HK-2 (cell line): ENCODE measurements at regions not wholly inside any gene's neighbourhood (a gene's known extent, or its start where the extent isn't known, plus 50 kb on each side); places are given as distances from the start of the nearest gene placed in this dataset.

ENCODE experiments used
- DNase-seq: peaks from one replicate; pipeline ENCODE4 v3.0.0-alpha.2; 2018; ENCODE audit not compliant: unreplicated experiment

DNA sequence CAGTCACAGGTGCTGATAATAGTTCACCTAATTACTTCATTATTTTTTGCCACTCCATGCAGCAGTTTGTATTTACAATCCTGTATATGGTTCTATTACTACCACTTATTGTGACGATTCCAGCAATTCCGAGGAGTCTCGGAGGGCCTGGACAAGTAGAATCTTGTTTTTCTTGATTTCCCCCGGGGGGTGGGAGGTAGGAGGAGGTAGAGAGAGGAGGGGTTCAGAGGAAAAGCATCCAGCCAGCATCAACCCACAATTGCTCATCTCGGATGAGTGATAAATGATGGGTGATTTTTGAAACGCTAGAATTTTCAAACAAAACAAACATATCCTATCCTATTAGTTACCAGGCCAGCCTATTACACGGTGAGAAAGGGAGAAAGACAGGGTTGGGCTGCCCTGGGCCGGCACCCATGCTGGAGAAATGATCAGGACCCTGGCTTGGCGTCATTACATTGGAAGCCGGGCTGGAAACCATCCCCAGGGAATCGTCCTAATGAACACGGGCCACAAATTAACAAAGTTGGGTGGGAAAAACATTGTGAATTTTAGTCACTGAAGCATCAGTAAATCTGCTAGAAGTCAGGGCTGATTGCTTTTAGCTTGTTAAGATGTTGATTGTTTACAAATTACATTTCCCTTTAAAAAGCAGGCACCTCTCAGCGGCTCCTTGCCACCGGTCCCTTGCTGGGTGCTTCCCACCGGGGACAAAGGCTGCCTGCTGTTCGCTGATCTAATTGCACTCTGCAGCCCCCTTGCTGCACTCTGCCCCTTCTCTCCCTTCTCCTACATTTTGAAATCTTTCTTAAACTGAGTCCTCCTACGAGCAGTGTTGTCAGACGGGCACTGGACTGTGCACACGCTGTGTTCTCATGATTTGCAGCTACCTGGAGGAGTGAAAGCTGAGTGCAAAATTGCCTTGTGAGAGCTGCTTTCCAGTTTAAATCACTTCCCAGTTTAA is 95.5 kb downstream of the FAM204A start:
- no peak for DNase-seq

DNA sequence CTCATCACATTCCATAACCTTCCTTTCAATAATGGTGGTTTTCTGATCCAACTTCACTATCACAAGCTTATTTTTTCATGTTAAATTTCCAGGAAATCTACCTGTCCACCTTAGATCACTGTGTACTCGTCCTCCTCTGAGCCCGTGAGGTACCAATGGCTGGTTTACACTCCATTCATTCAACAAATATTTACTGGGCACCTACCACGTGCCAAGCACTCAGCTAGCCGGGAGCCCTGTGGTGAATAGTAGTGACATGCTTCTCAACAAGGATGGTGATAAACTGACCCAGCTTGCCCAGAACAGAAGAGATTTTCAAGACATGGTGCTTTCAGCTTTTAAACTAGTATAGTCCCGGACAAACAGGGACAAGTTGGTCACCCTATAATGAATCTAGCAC is 98.2 kb downstream of the FAM204A start:
- no peak for DNase-seq

DNA sequence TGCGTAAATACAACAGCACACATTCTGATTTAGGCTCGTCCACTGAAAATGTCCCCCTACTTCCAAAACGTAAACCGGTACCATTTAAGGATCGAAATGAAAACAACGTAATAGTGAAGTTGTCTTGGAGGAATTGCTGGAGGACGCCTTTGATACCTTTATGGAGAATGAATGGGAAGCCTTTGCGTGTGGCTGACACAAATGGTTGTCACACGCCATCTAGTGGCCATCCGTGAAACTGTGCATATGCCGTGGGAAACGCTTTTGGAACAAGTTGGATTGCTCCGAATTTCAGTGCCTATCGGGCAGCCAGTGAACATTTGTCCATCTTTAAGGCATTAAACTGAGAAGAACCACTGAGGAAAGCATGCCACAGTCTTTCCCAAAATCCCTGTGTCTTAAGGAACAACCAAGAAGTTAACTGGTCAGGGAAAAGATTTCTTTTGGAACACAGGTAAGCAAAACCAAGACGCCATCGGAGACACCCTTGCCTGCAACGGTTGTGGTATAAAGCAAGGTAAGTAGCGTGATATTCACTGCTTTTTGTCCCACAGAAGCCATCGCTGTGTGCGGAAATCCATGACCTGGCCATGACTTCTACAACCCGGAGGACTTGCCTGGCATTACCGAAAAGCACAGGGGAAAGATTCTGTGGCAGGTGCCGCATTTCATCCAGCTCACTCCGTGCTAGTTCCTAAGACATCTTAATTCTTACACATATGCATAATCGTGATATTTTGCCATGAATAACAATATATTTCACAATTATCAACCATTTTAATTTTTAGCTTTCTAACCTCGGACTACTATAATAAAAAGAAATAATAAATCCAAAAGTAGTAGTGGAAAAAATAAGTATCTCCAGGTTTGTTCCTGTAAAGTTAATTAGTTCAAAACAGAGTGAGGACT is 100.6 kb downstream of the FAM204A start:
- DNase-seq, result peak; percentile 78

DNA sequence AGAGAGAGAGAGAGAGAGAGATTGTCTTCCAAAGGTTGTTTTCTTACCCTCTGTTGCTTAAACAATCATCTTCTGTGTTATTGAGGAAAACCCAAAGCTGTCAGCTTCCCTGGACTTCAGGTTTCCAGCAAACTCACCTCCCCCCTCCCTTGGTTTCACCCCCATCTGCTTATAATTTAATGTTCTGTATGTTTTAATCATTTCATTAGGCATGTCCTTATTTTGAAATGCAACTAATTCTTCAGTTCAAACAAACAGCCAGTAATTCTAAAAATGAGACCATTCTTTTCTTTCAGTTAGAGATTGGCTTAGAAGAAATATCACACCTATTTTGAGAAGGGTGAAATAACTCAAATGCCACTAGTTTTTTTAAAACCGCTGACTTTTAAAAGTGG is 102.9 kb downstream of the FAM204A start:
- no peak for DNase-seq

DNA sequence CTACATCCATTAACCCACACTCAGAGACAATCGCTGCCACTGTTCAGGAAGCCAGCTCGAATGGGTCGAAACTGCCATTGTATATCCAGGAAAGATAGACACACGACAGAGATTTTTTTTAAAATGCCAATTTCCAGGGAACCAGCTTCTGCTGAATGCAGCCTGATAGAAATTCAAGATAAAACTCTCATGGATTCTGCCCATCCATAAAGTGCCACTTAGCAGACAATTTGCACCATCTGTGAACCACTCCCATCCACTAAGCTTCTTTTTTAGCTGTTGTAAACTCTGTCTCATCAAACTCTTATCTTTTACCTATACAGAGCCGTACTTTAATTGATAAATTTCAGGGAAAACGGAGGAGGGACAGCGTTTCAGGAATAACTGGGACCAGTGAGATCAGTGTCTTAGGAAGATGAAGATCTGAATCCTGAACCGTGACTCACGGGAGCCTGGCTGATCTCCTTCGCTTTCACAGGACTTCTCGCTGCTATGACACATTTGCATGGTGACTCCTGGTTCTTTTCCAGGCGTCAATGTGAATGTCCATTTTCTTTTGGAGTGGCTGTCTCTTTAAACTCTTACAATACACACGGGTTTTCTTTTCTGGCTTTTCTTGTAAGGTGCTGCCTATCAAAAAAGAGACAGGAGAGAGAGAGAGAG is 103.4 kb downstream of the FAM204A start:
- DNase-seq, result no peak

DNA sequence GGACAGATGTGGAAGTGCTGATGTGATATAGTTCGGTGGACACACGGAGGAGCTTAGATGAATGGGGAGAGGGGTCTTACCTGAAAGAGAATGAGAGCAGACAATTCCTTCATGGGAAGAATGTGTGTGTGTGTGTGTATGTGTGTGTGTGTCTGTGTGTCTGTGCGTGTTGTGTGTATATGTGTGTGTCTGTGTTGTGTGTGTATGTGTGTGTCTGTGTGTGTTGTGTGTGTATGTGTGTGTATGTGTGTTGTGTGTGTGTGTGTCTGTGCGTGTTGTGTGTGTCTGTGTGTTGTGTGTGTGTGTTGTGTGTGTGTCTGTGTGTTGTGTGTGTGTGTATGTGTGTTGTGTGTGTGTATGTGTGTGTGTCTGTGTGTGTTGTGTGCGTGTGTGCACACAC is 104.2 kb downstream of the FAM204A start:
- no peak for DNase-seq

DNA sequence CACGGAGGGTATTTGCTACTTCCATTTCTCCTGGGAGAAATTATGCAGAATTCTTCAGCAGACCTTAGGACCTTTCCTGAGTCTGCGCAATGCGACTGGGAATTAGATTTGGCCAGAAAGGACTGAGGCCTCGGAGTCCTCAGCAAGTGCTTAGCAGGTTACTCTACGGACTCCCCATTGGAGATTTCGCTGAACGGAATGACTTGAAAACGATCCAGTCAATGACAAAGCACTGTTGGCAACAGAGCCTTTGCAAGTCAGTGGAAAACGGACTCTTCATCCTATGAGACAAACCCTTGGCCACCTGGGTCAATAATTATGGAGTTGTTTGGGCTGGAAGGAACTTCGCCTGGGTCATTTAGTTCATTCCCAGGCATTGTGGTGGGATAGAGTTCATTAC is 107.4 kb downstream of the FAM204A start:
- DNase-seq, result no peak

DNA sequence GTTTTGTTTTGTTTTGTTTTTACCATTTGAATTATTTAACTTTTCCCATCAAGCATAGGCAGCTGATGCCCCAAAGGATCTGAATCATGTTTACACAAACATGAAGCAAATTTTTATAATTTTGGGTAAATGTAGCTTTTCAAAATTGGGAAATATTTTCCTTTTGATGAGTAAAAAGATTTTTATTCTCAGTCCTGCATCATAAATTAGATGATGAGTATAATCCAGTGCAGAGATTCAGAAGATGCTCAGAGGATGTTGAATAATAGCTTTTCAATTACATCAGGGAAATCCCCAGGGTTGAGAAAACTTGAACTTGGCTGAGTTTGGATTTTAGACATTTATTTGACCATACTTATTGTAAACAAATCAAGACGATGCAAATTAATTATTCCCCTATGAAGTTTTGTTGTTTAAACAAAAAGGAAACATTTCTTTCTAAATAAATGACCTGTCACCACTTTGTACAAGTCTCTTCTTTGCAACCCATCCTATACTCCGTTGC is 121.7 kb downstream of the FAM204A start:
- DNase-seq, result no peak

DNA sequence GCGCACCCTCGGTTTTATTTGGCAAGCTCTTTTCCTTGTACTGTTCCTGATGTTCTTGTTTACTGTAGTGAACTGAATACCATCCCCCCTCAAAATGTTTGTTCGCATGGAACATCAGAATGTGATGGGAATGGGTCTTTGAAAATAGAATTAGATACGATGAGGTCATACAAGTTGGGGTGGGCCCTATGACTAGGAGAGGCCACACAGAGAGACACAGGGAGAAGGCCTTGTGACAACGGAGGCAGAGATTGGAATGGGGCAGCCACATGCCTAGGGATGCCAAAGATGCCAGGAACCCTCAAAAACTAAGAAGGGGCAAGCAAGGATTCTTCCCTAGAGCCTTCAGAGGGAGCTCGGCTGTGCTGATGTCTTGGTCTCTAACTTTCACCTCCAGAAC is 123.6 kb downstream of the FAM204A start:
- no peak for DNase-seq

DNA sequence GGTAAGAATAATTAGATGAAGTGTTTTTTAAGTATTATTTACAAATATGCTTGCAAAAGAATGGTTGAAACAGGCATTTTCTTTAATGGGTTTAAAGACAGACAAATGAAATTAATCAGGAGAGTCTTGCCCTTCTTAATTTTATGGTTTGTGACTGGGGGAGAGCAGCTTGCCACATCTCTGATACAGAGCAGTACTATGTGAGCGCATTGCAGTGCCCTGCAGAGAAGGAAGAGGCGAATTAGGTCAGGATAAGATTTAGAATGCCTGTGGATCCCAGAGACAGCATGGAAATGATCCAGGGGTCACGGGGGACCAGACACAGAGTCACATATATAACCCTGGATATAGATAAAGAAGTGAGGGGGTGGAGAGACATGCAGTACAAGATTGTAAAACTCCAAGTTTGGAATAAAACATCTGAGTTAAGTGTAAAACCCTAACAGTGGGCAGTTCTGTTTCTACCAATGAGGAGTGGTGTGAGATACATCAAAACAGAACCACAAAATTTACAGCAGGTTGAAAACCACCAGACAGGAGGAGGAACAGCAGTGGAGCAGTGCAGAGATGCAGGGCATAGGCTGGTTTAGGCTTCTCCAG is 125.5 kb downstream of the FAM204A start:
- no peak for DNase-seq

DNA sequence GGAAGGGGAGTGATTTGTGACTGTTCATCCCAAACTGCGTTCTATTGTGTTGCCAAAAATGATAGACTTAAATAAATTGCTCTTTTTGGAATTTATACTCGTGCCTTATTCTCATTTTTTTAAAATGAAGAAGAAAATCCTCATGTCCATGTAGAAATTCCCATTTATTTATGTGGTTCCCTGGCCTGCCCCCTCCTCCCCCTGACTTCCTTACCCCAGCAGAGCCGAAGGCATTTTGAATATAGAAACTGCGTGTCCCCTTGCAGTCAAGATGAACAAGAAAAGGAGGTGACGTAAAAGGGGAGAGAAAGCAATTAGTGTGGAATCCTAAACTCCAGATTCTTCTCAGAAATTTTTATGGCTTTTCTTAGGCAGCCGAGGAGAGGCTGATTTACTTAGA is 126.1 kb downstream of the FAM204A start:
- no peak for DNase-seq

DNA sequence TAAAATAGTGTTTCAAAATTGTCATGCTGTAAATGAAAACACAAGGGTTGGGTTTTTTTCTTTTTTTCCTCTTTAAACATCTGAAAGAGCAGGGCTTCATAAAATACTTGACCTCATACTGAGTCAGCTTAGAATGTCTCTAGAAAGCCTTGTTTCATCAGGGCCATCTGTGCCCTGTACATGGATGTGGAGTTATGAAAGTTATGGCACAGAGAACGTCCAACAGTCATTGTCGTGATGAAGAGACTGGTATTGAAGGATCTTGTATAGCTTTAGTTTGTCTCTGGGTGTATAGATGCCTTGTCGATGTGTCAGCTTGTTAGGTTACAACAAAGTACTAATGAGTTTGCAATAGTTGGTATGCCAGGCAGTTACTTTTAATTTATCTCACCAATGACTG is 127.3 kb downstream of the FAM204A start:
- no peak for DNase-seq

DNA sequence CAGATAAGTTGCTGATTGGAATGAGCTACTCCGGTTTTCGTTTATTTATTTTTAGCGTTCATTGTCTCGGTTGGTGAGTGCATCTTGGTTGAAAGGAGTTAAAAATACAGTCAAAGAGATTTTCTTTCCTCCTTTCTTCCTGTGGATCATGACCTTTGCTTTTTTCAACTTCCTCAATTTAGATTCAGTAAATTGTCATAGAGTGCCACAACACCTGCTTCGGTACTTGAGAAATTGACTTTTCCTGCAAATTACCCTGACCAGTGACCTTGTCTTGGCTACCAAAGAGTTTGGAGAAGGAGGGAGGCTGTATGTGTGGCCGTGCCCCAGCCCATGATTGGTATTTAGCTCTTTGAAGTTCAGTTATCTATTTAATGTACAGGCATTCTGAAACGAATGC is 128.7 kb downstream of the FAM204A start:
- DNase-seq, result no peak

DNA sequence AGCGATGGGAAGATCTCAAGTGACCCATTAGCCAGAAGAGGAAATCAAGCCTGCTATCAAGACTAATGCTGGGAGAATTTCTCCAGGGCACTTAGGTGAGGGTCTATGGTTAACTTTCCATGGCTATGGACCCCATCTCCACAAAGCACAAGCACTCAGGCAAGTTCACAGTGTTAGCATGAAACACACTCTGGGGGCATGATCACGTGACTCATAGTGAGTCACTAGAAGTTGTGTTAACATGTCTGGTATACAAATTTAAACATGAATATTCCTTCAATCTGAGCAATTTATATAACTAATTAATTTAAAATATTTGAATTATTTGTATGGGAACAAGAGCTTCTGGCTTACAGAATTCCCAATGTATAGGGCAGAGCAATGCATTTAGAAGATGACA is 131.8 kb downstream of the FAM204A start:
- DNase-seq, result no peak

DNA sequence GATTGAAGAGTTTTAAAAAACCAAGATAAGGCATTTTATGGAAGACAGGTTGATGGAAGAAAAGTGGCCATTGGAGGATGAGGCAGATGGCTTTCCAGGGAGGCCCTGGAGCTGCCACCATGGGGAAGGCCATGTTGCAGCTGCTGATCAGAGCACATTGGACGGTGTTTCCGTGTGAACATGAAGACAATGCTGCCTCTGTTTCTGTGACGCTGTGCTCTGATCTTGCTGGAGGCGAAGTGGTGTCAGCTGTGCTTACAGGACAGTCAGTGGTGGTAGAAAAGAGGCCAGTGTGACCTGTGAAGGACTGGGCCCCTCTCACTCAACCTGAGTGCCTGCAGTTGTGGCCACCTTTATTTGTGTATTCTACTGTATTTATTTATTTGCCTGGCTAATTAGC is 132.9 kb downstream of the FAM204A start:
- DNase-seq, result no peak

DNA sequence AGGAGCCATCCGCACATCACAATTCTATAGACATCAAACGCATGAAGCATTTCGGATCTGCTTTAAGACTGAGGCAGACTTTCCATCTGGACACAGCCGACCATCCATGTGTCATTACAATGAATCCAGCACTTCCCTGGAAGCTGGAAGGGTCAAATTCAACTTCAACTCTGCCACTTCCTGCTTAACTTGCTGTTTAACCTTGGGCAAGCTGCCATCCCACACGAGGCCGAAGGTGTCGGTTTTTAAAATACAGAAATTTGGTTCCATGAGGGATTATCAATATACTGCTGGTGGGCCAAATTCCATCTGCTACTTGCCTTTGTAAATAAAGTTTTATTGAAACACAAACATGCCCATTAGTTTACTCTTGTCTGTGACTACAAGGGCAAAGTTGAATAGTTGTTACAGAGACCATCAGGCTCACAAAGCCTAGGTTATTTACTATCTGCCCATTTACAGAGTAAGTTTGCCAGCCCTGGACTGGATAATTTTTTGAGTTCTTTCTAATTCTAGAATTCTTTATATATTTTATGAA is 134.6 kb downstream of the FAM204A start:
- DNase-seq, result no peak

DNA sequence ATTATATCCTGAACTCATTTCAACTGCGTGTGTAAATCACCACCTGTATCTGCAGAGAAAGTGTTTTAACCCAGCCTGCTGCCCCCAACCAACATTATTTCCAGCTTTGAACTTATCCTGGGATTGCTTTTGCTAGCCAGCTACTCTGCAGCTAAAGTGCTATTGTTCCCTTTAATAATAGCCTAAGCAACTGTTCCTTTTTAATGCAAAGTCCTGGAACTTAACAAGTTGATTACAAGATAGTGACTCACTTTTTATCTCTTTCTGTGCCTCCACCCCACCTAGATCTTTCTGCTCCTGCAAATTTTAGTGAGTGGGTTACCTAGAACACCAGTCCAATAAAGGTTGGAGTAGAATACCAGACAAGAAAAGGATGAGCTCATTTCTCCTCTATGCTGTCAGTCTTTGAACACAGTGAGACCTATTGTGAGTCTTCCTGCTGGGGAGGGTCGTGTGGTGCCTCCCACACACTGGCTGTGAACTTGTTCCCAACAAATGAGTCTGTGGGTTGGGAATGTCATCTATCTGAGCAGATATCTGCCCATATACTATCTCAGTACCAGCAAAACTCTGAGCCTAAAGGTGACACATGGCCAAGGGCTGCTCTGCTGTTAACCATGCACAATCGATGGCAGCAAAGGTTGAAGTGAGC is 137.7 kb downstream of the FAM204A start:
- no peak for DNase-seq

DNA sequence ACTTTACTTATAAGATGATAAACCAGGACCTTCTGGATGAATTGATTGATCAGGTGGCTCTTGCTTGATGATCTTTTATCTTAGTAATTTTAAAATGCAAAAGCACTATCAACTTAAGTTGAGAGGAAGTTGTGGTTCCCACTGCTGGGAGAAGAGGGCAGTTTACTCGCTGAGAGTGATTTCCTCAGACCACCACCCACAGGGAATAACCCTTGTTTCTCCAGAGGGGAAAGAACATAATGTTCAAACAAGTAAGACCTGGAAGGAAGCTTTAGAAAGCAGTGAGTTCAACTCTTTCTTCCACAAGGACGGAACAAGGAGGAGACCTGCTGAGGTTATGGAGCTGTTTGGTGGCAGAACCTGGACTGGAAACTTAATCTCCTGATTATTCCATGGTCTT is 138.7 kb downstream of the FAM204A start:
- no peak for DNase-seq

DNA sequence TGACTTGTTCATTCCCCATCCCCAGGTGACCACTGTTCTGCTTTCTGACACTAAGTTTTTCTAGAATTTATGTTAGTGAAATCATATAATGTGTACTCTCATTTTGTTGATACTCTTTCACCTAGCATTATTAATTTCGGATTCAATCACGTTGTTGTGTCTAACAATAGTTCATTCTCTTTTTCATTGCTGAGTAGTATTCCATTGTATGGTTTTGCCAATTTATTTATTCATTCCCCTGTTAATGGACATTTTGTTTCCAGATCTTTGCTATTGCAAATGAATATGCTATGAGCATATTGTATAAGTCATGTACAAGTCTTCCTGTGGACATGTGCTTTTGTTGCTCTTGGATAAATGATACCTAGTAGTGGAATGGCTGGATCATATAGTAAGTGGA is 146.4 kb downstream of the FAM204A start:
- DNase-seq, result no peak

DNA sequence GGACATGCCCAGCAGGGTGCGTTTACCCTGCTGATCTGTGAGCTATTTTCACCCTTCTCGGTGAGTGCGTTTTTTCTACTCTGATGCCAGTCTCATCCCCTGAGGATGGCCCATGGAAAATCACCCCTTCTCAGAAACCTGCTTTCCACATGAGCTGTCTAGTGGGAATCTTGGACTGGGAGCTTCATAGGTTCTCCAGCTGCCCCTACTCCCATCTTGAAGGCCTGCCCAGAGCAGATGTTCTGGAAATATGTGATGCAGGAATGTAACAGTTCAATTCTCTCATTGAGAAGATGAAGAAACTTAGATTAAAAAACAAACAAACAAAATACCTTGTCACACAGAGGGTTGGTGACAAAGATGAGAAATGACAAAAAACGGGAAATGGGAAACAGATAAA is 146.9 kb upstream of the RAB11FIP2 start:
- DNase-seq, result no peak

DNA sequence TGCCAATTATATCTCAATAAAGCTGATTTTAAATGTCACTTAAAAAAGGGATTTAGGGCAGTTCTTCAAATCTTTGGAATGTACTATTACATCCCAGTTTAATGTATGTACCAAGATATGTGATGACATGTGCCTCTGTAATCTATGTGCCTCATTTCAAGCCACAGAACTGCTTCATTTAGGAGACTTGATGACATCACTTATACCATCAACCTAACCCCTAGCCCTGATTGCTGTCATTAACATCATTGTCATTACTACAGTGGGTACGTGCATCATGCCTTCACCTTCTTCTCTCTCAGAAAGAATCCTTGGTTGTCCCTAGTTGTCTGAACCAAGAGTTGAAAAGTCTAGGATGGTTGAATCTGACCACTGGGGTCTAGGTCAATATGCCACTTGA is 134.3 kb upstream of the RAB11FIP2 start:
- no peak for DNase-seq
